ENCODE measurements at regions not wholly inside any gene's neighbourhood (a gene's known extent, or its start where the extent isn't known, plus 50 kb on each side); places are given as distances from the start of the nearest gene placed in this dataset.
"Not testable (repeated sequence)": the region's sequence is repeated elsewhere in the genome, so short reads cannot be mapped to it uniquely, and the experiment has no call there.

- not testable (repeated sequence) for DNase-seq
Observed at GRCh38 chr15:85196697-85197096, 183.7 kb upstream of the AKAP13 start.

- not testable (repeated sequence) for DNase-seq
Observed at GRCh38 chr15:85197582-85197981, 182.8 kb upstream of the AKAP13 start.

GRCh38 chr15:85198432-85198831 is 182.0 kb upstream of the AKAP13 start:
- not testable (repeated sequence) for DNase-seq

- not testable (repeated sequence) for DNase-seq
Observed at GRCh38 chr15:85200215-85200614, 180.2 kb upstream of the AKAP13 start.

- not testable (repeated sequence) for DNase-seq
Observed at GRCh38 chr15:85201118-85201793, 179.1 kb upstream of the AKAP13 start.

- not testable (repeated sequence) for DNase-seq
Observed at GRCh38 chr15:85204481-85204880, 175.9 kb upstream of the AKAP13 start.

- not testable (repeated sequence) for DNase-seq
Observed at GRCh38 chr15:85233791-85234325, 146.5 kb upstream of the AKAP13 start.

- peak; percentile 33 for DNase-seq
Observed at GRCh38 chr15:85234450-85235196, 145.8 kb upstream of the AKAP13 start.

GRCh38 chr15:85244056-85244455 is 136.3 kb upstream of the AKAP13 start:
- not testable (repeated sequence) for DNase-seq

GRCh38 chr15:85250938-85251542 is 129.4 kb upstream of the AKAP13 start:
- DNase-seq = peak; percentile 10

- not testable (repeated sequence) for DNase-seq
Observed at GRCh38 chr15:85253196-85253915, 127.0 kb upstream of the AKAP13 start.

GRCh38 chr15:85254961-85255360 is 125.4 kb upstream of the AKAP13 start:
- DNase-seq = not testable (repeated sequence)

- not testable (repeated sequence) for DNase-seq
Observed at GRCh38 chr15:85255502-85255901, 124.9 kb upstream of the AKAP13 start.

GRCh38 chr15:85256009-85256997 is 124.1 kb upstream of the AKAP13 start:
- not testable (repeated sequence) for DNase-seq

- DNase-seq = not testable (repeated sequence)
Observed at GRCh38 chr15:85258062-85258445, 122.3 kb upstream of the AKAP13 start.

GRCh38 chr15:85258559-85259209 is 121.7 kb upstream of the AKAP13 start:
- not testable (repeated sequence) for DNase-seq

- not testable (repeated sequence) for DNase-seq
Observed at GRCh38 chr15:85260526-85260925, 119.9 kb upstream of the AKAP13 start.

- not testable (repeated sequence) for DNase-seq
Observed at GRCh38 chr15:85262461-85263055, 117.8 kb upstream of the AKAP13 start.

GRCh38 chr15:85263842-85264440 is 116.5 kb upstream of the AKAP13 start:
- DNase-seq = not testable (repeated sequence)

GRCh38 chr15:85264614-85265190 is 115.7 kb upstream of the AKAP13 start:
- not testable (repeated sequence) for DNase-seq
